Activated T-cell treated with anti-CD3 and anti-CD28 coated beads for 24 hours (primary cell): ENCODE measurements at regions not wholly inside any gene's neighbourhood (a gene's known extent, or its start where the extent isn't known, plus 50 kb on each side); places are given as distances from the start of the nearest gene placed in this dataset.

Experiments
- DNase-seq: peaks from one replicate; pipeline ENCODE4 v3.0.0-alpha.2; 2020; ENCODE audit warnings: low read depth

DNA sequence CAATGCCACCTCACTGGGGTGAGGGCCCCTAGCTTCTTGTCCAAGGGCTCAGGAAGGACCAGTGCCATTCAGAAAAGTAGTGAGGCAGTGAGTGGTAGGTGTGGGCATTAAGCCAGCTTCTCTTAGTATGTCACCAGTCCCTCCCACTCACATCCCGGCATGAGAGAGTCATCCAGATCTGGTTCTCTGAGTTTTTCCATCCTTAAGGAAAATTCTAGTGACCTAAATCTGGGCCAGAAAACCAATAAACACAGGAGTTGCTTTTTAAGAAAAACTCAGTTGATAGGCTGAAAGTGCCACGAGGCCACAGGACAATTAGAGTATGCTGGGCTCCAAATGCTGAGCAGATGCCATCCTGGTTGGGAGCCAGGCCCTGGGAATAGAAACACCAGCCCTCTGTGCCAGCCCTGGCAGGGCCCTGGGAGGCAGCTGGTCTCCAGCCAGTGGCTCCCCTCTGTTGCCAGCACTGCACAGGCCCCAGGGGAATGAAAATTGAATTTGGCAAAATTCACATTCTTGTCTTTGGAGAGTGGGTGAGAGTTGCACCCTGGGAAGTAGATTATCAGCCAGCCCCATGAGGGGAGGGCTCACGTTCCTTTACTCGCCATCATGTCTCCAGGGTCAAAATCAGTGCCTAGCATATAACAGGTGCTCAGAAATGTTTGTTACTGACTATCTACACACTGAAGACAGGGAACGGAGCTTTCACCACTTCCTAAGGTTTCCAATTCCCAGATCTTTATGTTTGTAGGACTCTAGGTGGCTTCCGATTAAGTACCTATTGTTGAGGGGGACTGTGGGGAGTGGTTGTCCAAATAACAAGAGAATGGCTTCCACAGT is 52.8 kb downstream of the FAM43A start:
- no peak for DNase-seq

DNA sequence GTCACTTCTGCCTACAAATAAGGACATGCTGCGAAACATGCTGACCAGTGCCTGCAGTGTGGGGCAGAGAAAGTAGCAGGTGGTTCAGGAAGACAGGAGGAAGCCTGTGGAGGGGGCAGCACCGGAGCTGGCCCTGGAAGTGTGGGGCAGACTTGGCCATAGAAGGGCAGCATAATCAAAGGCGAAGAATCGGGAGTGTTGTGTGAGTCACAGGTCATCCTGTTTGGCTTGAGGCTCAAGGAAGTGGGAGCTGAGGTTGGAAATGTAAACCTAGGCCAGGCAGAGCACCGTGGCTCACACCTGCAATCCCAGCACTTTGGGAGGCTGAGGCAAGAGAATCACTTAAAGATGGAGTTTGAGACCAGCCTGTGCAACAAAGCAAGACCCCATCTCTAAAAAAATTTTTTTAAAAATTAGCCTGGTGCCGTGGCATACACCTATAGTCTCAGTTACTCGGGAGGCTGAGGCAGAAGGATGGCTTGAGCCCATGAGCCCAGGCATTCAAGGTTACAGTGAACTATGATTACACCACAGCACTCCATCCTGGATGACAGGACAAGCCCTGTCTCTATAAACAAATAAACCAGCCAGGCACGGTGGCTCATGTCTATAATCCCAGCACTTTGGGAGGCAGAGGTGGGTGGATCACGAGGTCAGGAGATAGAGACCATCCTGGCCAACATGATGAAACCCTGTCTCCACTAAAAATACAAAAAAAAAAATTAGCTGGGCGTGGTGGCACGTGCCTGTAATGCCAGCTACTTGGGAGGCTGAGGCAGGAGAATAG is 54.0 kb downstream of the FAM43A start:
- no peak for DNase-seq

DNA sequence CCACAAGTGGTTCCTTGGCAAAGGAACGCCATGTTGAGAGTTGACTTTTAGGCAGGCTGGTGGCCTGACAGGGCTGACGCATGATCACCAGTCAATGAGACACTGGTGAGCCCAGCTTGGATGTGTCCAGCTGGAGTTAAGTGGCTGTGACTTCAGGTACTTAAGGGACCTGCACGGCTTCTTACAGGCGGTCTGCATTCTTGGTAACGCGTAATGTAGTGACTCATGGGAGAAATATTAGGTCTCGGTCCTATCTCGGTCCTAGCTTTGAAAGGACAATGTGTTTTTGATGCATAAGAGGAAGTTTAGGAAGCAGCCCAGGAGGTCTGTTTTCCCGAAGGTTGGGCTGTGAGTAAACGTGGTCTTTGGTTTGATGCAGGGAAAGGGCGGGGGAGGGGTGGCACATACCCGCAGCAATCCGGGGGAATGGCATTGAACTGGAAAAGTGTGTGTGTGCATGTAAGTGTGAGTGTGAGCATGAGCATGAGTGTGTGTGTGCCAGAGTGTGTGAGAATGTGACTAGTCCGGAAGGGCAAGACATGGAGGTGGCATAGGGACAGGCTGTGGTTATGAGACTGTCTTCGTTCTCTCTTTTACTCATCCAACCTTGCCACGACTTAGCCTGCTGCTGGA is 55.3 kb downstream of the FAM43A start:
- DNase-seq, result no peak

DNA sequence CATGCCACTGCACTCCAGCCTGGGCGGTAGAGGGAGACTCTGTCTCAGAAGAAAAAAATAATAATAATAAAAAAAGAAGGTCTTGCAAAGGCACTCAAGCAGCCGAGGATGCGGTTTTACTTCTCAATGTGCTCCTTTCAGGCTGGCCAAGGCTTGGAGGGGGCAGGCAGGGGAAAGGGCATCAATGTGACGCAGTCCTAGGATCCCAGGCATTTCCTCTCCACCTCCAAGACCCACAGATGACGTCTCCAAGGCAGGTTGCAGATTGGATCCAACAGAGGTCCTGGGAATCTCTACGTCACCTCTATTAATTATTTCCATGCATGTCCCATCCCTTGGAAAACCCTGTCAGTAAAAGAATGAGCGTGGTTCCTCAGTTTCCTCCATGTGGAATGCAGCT is 56.2 kb downstream of the FAM43A start:
- DNase-seq, result no peak

DNA sequence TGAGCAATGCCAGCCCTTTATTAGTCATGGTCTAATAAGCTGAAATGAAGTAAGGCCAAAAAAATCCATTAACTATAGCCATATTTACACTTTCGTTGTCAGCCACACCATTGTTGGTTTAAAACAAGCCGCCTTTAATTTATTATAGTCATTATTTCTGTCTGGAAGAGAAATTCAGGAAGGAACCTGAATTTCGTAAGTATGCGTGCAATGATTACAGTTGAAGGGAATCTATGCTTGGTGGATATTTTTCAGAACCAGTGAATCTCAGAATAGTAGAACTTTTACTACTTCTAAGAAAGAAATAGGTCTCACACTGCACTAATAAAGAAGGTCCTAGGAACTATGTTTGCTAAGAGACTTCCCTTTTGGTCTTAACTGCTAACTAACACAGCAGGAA is 59.1 kb downstream of the FAM43A start:
- DNase-seq, result no peak

DNA sequence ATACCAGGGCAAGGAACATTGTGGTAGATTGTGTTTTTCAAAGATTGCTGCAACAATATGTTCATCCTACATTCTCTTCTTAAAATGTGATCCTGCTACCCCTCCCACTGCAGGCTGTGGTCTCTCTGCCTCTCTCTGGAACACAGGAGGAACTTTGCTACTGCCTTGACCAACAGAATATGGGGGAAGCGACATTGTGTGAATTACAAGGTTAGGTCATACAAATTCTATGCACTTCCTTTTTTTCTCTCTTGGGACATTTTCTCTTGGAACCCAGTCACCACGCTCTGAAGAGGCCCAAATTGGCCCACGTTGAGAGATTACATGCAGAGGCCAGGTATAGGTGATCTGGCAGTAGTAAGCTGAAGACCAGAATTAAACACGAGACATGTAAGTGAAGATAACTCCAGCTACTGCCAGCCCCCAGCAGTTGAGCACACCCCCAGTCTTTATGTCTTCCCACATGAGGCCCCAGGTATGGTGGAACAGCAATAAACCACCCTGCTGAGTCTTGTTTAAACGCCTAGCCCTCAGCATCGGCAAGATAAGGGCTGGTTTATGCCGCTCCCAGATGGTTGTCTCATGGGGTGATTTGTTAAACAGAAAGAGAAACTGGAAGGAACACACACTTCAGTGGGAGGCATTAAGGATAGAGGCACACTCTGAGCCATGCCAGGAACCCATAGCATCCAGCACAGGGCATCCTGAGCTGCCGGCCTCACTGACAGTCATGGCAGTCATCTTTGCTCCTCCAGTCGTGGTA is 59.9 kb downstream of the FAM43A start:
- no peak for DNase-seq

DNA sequence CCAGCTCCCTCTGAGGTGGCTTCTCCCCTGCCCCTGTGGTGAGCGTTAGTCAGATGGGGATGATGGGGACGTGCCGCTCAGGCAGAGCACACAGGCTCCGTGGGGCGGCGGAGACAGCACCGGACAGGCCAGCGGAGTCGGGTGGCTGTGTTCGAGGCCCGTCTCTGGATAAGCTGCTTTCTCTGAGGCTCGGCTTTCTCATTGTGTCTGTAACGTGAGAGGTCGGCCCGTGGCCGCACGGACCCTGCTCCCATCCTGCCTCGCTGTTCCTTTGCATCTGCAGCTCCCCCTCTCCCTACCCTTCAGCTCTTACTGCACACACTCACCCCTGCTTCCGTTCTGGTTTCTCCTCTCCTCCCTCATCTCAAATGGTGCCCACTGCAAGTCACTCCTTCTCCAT is 62.5 kb downstream of the FAM43A start:
- no peak for DNase-seq

DNA sequence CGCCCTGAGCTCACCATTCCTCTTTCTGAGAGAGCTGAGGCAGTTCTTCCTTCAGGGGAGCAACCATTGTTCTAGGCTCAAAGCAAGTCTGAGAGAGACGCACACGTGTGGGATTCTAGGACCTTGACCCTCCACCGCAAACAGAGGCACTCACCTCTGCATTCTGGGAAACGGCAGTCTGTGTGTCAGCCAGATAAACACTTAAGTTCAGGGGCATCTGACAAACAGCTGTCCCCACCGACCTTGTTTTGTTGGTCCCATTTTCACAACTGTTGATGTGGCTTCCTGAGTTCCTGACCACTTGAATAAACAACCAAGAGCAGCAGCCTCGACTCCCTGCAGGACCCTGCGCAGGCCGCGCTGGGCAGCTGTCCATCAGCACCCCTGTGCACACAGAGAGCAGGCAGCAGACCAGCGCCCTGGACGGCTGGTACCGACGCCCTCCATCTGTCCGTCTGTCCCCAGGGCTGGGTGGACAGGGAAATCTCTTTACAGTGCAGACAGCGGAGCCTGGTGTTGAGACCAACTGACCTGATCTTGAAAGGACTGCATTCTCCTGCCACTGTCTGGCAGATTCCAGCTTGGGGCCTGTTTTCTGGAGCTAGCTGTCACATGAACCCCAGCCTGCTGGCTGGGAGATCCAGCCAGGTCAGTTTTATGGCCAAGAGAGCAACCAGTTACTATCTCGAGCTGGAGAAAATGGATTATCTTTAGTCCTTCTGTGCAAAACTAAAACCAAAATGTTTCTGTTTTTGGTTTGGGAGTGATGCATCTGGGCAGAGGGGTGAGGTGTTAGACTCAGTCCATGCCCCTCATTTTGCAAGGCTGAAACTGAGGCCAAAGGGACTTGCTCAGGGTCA is 64.2 kb downstream of the FAM43A start:
- DNase-seq, result no peak

DNA sequence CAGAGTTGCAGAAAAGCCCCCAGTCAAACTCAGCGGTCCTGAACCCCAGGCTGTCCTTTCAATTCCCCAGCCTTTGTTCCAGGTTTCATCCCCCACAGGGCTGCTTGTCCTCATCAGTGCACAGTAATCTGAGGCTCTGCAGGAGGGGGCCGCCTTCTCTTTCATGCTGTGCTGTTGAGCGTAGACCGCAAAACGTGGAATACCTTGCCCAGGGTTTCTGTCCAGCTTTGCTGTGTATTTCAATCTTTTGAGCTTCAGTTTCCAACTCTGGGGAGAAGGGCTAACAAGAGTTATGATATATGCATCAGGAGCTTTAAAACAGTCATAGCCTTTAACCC is 64.8 kb downstream of the FAM43A start:
- DNase-seq, result no peak

DNA sequence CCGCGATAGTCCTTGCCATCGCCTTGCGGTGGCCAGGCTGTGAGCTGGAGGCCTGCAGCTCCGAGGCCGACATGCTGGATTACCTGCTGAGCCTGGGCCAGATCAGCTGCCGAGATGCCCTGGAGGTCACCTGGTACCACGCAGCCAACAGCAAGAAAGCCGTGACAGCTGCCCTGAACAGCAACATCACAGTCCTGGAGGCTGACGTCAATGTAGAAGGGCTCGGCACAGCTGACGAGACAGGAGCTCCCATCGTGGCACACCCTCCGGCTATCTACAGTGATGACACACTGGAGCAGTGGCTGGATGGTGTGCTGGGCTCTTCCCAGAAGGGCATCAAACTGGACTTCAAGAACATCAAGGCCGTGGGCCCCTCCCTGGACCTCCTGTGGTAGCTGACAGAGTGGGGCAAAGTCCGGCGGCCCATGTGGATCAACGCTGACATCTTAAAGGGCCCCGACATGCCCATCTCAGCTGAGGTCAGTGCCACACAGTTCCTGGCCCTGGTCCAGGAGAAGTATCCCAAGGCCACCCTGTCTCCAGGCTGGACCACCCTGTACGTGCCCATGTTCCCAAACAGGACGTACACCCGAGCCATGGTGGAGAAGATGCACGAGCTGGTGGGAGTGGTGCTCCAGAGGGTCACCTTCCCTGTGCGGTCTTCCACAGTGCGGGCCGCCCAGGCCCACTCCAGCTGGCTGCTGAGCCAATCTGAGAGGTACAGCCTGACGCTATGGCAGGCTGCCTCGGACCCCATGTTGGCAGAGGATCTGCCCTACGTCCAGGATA is 70.2 kb downstream of the FAM43A start:
- DNase-seq, result no peak

DNA sequence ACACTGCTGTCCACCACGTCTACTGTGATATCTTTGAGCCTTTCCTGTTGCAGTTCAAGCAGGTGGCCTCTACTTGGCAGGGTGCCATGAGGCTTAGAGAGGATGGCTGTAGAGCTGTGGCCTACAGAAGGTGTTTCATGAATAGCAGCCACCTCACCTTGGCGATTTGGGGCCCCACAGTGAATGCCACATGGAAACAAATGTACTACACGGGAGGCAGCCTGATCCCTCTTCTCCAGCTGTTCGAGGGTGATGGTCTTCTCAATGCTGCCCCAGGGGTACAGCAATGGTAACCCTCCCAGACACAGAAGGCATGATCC is 70.7 kb downstream of the FAM43A start:
- DNase-seq, result no peak

DNA sequence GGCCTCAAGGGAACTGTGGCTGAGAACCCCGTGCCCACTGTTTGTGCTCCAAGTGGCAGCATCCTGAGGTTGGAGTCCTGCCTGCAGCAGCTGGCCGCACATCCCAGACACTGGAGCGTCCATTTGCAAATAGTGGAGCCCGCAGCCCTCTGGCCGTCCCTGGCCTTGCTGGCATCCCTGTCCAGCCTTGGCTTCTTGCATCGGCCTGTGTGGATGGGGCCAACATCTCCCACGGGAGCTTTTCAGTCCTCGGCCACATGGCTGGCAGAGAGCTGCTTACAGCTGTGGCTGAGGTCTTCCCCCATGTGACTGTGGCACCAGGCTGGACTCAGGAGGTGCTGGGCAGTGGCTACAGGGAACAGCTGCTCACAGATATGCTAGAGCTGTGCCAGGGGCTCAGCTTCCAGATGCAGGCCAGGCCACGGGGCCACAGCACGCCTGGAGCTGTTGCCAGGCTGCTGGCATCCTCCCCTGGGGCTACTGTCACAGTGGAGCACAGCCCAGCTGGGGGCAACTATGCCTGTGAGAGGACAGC is 71.2 kb downstream of the FAM43A start:
- no peak for DNase-seq

DNA sequence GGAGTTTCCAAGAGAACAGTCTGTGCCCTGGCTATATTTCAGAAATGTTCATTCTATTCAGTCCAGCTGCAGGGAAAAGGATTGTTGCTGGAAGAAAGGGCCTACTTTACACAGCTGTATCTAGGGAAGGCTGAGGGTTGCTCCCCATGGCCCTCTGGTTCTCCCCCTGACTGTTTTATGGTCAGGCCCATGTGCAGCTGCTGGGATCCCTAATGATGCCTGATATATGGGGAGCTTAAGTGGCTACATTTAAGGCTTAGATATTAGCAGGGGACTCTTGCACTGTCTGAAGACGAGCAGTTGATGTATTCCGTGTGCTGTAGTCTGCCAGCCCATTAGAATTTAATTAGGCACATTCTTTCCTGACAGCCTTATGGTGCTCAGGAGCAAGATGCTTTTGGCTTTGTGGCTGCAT is 72.0 kb downstream of the FAM43A start:
- no peak for DNase-seq

DNA sequence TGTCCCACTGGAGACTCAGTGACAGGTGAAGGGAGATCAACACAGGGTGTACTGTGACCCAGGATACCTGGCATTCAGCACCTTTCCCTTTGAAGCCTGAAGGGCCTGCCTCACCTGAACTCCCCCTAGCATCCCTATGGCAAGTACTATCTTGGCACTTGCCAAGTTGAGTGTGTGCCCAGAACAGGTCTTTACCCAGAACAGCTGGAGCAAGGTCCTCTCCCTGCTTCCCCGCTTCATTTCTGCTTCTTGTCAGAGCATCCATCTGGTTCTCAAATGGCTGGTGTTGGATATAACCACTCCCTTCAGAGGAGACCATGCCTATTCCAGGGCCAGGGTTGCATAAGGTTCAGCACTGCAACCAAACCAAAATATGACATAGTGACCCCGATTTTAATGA is 73.0 kb downstream of the FAM43A start:
- no peak for DNase-seq

DNA sequence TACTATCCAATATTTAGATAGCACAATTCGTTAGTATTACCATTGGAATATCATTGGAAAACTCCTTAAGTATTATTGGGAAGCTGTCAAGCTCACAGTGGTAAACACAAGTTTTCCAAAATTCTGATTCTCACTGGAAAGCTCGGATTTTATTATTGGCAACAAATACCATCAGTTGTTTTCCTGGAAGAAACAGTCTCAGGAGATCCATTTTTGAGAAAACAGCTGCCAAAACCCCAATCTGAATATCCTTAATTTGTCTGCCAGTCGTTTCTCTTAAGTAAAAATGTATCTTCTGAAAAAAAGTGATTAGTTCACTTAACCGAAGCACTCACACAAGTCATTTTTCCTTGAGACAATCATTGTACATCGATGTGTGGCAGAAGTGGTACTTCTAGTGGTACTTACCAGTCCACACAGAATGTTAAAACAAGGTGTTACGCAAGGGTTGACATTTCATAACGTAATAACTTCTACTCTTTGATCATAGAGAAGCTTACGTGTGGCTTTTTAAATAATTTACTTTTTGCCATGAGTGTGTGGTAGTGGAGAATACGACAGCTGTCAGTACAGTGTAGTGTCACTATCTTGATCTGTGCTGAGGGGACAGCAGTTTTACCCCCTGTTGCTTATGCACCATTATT is 74.9 kb downstream of the FAM43A start:
- no peak for DNase-seq

DNA sequence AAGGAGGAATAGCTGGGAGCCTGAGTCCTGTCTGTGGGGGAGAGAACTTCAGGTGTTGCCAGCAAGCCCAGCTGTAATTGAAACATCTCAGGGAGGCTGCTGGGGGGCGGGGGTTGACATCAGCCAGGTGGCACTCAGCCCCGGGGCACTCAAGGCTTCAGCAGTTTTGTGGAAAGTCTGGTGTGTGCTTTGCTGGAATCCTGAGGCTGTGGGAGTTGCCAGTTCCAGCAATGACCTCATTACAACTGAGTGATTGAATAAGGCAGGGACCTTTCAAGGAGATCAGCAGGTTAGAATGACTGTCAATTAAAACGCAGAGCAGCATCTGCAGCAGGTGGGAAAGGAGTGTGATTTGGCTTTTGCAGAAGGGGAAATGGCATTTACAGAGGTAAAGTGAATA is 75.7 kb downstream of the FAM43A start:
- no peak for DNase-seq

DNA sequence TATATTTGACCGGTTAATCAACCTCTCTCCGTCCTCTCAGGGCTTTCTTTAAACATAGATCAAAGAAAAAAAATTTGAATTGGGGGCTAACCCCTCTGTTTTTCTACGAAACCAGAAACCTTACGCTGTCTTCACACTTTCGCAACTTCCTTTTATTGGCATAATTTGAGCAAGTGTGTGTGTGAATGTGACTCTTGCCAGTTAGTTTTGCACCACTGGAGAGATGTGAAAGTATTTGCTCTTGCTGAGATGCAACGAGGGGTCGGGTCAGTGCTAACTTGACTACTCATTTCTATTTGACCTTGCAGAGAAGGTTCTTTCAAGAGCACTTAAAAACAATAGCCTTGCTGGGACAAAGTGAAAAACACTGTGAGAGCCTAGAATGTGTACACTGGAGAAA is 81.2 kb downstream of the FAM43A start:
- no peak for DNase-seq

DNA sequence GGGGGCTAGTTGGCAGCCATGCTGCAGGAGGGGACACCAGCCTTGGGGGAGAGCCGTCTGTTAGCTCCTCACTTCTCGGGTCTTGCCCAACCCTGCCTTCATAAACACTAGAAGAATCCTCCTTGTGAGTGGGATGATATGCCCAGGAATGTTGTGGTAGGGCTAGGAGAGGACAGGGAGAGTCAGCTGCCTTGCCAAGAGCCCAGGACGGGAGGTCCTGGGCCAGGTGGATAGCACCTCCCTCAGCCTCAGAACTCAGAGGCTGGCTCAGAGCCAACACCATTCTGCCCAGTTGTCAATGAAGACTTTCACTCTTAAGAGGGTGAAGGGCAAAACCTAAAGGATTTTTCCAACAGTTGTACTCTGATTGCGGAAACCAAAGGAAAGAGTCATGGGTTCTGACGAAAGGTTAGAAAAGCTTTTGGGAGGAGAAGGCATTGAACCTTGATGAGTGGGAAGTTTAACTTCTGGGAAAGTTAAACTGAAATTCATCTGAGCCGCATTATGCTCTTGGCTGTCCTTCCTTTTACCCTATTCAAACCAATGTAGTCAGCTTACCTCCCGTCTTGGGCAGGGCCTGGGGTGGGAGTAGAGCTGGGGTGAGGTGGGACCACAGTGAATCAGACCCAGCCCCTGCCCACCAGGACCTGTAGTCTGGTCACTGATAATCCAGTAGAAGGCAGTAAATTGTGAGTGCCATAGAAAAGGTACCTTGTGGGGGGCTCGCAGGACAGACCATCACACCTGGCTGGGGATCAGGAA is 81.9 kb downstream of the FAM43A start:
- DNase-seq, result no peak

DNA sequence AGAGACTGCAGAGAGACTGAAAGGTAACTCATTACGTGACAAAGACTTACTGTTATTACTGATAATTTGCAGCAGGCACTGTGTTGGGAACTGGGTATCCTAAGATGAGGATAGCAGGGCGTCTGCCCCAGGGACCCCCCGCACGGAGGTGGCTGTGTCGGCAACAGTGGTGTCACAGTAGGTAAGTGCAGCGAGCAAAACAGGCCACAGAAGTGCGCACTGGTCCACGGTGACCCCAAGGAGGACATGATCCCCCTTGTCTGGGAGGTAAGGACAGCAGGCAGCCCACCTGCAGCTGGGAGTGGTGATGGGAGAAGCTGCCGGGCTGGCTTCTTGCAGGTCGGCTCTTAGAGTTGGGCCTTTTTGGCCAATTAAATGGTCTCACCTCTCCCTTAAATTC is 82.9 kb downstream of the FAM43A start:
- peak; percentile 5 for DNase-seq
